B cell (primary cell): ENCODE measurements at regions not wholly inside any gene's neighbourhood (a gene's known extent, or its start where the extent isn't known, plus 50 kb on each side); places are given as distances from the start of the nearest gene placed in this dataset.
"Not testable (repeated sequence)": the region's sequence is repeated elsewhere in the genome, so short reads cannot be mapped to it uniquely, and the experiment has no call there.

ENCODE experiments used
- ATAC-seq: fragments of 200-7000 bp; cut with Tn5 transposase; one replicate; pipeline ENCODE4 v1.10.0; 2021; ENCODE audit warnings: low read depth, mild to moderate bottlenecking, moderate number of reproducible peaks, moderate library complexity
- CTCF ChIA-PET: fragments of 350-600 bp; sonication (Branson Sonifier 250); formaldehyde crosslinking; loops from one replicate; lab custom pipeline; 2021; ENCODE audit warnings: antibody characterized with exemption, inconsistent platforms; lab: Charles Lee
- POLR2A ChIA-PET: fragments of 350-600 bp; sonication (Branson Sonifier 250); formaldehyde crosslinking; loops from one replicate; lab custom pipeline; 2021; ENCODE audit warnings: antibody characterized with exemption; lab: Charles Lee
- DNase-seq: peaks from one replicate; pipeline ENCODE4 v3.0.0; 2013
- H2AFZ ChIP-seq: 2 replicates; pipeline ENCODE4 v1.6.1; 2012; ENCODE audit warnings: mild to moderate bottlenecking, low read depth, low read length; ENCODE audit not compliant: insufficient read depth, poor library complexity, severe bottlenecking
- H3K27ac ChIP-seq, 2 donors: 1 replicate in 1 of 2; 2 replicates in 1 of 2; pipeline ENCODE4 v1.5.1; 2012 to 2013; ENCODE audit warnings: low read length in 2 of 2, mild to moderate bottlenecking in 2 of 2, moderate library complexity in 1 of 2
- H3K27me3 ChIP-seq, 4 experiments: fragments of 200-600 bp in 1 of 4; sonication (generic) in 1 of 4; replicated peaks in 1 of 4; 1 replicate in 2 of 4; 2 replicates in 2 of 4; pipeline versions ENCODE4 v1.6.1 to v1.7.0; 2013 to 2016; ENCODE audit warnings: low read length in 3 of 4, mild to moderate bottlenecking in 2 of 4, mixed read lengths in 1 of 4, moderate library complexity in 1 of 4; ENCODE audit not compliant: insufficient read depth in 4 of 4, control insufficient read depth in 3 of 4; ENCODE audit errors: control extremely low read depth in 1 of 4
- H3K36me3 ChIP-seq, 2 experiments: replicated peaks in 1 of 2; 1 replicate in 1 of 2; 2 replicates in 1 of 2; pipeline versions ENCODE4 v1.6.1 to v1.7.1; 2013; ENCODE audit warnings: low read length in 1 of 2; ENCODE audit not compliant: insufficient read depth in 2 of 2, control insufficient read depth in 1 of 2; ENCODE audit errors: control extremely low read depth in 1 of 2, extremely low read depth in 1 of 2
- H3K4me1 ChIP-seq, 2 donors: fragments of 200-600 bp in 1 of 2; sonication (generic) in 1 of 2; 1 replicate in 1 of 2; 2 replicates in 1 of 2; pipeline versions ENCODE4 v1.5.1 to v1.6.1; 2013 to 2017; ENCODE audit warnings: low read length in 2 of 2; ENCODE audit not compliant: control insufficient read depth in 2 of 2, insufficient read depth in 2 of 2
- H3K4me2 ChIP-seq: replicated peaks from 2 replicates; pipeline ENCODE3; 2012; ENCODE audit warnings: mild to moderate bottlenecking, low read depth, low read length; ENCODE audit not compliant: poor library complexity, severe bottlenecking
- H3K4me3 ChIP-seq, 5 experiments: fragments of 200-600 bp in 1 of 5; sonication (generic) in 1 of 5; 1 replicate in 3 of 5; 2 replicates in 2 of 5; pipeline versions ENCODE4 v1.5.1 to v1.7.0; 2011 to 2016; ENCODE audit warnings: low read length in 4 of 5, mild to moderate bottlenecking in 4 of 5, low read depth in 2 of 5, control low read depth in 1 of 5, moderate library complexity in 1 of 5; ENCODE audit not compliant: insufficient read depth in 1 of 5; ENCODE audit errors: control extremely low read depth in 1 of 5, extremely low read depth in 1 of 5
- H3K79me2 ChIP-seq: fragments of 200-600 bp; sonication (generic); one replicate; pipeline ENCODE4 v1.6.0; 2016; ENCODE audit warnings: low read length; ENCODE audit not compliant: control insufficient read depth, insufficient read depth
- H3K9ac ChIP-seq: fragments of 200-600 bp; sonication (generic); 2 replicates; pipeline ENCODE4 v1.6.1; 2017; ENCODE audit warnings: mild to moderate bottlenecking, low read length, moderate library complexity
- H3K9me3 ChIP-seq, 3 donors: one replicate each; pipeline versions ENCODE4 v1.6.1 to v1.7.1; 2013; ENCODE audit warnings: low read length in 2 of 3; ENCODE audit not compliant: control insufficient read depth in 2 of 3, insufficient read depth in 1 of 3; ENCODE audit errors: control extremely low read depth in 1 of 3
- H4K20me1 ChIP-seq: 2 replicates; pipeline ENCODE4 v1.6.0; 2012; ENCODE audit warnings: mild to moderate bottlenecking, low read length; ENCODE audit not compliant: insufficient read depth, control insufficient read depth, poor library complexity, severe bottlenecking
- H3K27ac Mint-ChIP-seq: one replicate; pipeline ENCODE4 v1.8.0; 2021; ENCODE audit warnings: mixed read lengths
- H3K27me3 Mint-ChIP-seq: one replicate; pipeline ENCODE4 v1.8.0; 2021; ENCODE audit warnings: mixed read lengths
- H3K4me1 Mint-ChIP-seq: one replicate; pipeline ENCODE4 v1.8.0; 2021; ENCODE audit warnings: mixed read lengths
- H3K4me3 Mint-ChIP-seq: one replicate; pipeline ENCODE4 v1.8.0; 2021; ENCODE audit warnings: mixed read lengths
- H3K9me3 Mint-ChIP-seq: one replicate; pipeline ENCODE4 v1.8.0; 2022; ENCODE audit warnings: mixed read lengths; ENCODE audit not compliant: insufficient read depth
- CTCF ChIP-seq: fragments of 200-600 bp; IDR thresholded peaks from one replicate; pipeline ENCODE4 v1.8.0; 2022; ENCODE audit warnings: antibody characterized with exemption, mild to moderate bottlenecking
- WGBS: methylation state at CpG from one replicate; pipeline ENCODE4 v1.1.5; 2013; ENCODE audit warnings: missing lambda C conversion rate; ENCODE audit not compliant: insufficient coverage; 5-methylcytosine and 5-hydroxymethylcytosine counted together
- intact Hi-C: fragments of 100-400 bp; cut with micrococcal nuclease; formaldehyde crosslinking; loops from one replicate; pipeline ENCODE4 v1.10.0; 2022

DNA sequence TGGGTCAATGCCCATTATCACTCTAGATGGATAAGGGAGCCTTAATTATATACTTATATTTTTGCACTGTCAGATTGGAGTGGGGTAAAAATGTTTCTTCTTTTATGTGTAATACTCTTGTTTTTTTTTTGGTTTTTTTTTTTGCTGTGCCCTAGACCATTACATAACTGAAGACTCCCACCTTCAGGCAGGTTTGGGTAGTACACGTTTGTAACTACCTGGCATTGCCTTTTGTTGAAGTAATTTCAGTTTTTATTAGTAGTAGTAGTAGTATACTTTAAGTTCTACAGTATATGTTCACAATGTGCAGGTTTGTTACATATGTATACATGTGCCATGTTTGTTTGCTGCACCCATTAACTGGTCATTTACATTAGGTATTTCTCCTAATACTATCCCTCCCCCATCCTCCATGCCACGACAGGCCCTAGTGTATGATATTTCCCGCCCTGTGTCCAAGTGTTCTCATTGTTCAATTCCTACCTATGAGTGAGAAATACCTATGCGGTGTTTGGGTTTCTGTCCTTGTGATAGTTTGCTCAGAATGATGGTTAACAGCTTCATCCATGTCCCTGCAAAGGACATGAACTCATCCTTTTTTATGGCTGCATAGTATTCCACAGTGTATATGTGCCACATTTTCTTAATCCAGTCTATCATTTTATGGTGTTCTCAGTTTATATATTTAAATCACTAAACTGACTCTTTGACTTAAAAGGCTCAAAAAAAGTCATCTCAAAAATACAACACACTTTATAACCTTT, 109.2 kb upstream of the FBXO28 start:
- H4K20me1 ChIP-seq, H3K4me3 ChIP-seq, H3K9me3 ChIP-seq, H3K27me3 Mint-ChIP-seq, H3K36me3 ChIP-seq, H3K4me2 ChIP-seq, H2AFZ ChIP-seq, H3K79me2 ChIP-seq, H3K9ac ChIP-seq, POLR2A ChIA-PET, H3K4me1 ChIP-seq, H3K27me3 ChIP-seq, H3K9me3 Mint-ChIP-seq: not testable (repeated sequence)
- no CpG with 5 or more reads among the region's 4 CpGs for WGBS
- H3K27ac ChIP-seq = peak overlapping the region; percentile 17 to 64
- intact Hi-C loops = loop anchor here (2.0 kb wide), 1 partner anchor 306 kb away; no protein-coding TSS in a partner anchor
- Mint-ChIP-seq H3K4me3 (peak overlapping the region; percentile 51), H3K4me1 (peaks cover 11% of the 10 kb centered on the region), H3K27ac (peak overlapping the region; percentile 54)
- peak; percentile 72 for ATAC-seq
- DNase-seq = peak; percentile 79
- CTCF ChIA-PET = interaction anchor here (0.9 to 1.1 kb wide), 2 partner anchors 193 to 230 kb away, joined by 3 to 4 read pairs; no protein-coding TSS in a partner anchor
- peak; percentile 77 for TF ChIP-seq CTCF

- POLR2A ChIA-PET, H3K27me3 Mint-ChIP-seq, H4K20me1 ChIP-seq, CTCF ChIA-PET, H3K9me3 ChIP-seq, H3K9me3 Mint-ChIP-seq, H2AFZ ChIP-seq, H3K4me1 ChIP-seq, H3K4me3 ChIP-seq, H3K9ac ChIP-seq, H3K27me3 ChIP-seq, H3K4me2 ChIP-seq, H3K79me2 ChIP-seq, H3K36me3 ChIP-seq, ATAC-seq: not testable (repeated sequence)
- H3K27ac ChIP-seq = peak overlapping the region; percentile 17 to 64
- WGBS = no CpG with 5 or more reads among the region's 1 CpG
- H3K27ac Mint-ChIP-seq = peak overlapping the region; percentile 54
- H3K4me3 Mint-ChIP-seq = peak overlapping the region; percentile 51
- intact Hi-C loops = loop anchor here (2.0 kb wide), 1 partner anchor 305 kb away; no protein-coding TSS in a partner anchor
- DNase-seq = peak; percentile 33
- H3K4me1 Mint-ChIP-seq = peaks cover 16% of the 10 kb centered on the region
These were observed 110.0 kb upstream of the FBXO28 start for GRCh38 chr1:224003896-224004295.

DNA sequence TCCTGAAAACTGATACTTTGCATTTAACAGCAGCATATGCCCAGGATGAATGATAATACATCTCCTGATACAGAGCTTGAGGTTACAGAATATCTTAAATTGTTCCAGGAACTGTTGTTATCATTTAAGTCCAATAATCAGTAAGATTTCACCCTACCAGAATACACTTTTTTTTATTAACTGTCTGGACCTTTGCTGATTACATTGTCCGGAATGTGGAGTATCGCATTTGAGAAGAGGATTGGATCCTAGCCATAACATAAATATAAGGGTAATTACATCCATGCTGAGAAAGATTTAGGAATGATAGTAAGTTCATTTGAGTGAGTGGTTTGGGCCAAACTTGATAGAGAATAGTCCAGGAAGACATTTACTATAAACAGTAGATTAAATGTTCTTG, 112.2 kb upstream of the FBXO28 start:
- H3K27me3 Mint-ChIP-seq, H3K9ac ChIP-seq, H3K36me3 ChIP-seq, H3K4me3 Mint-ChIP-seq, POLR2A ChIA-PET, H3K27me3 ChIP-seq, H3K79me2 ChIP-seq, H3K9me3 Mint-ChIP-seq, H3K27ac ChIP-seq, H2AFZ ChIP-seq, H3K9me3 ChIP-seq, H3K4me3 ChIP-seq, H3K27ac Mint-ChIP-seq, ATAC-seq, intact Hi-C loops, H3K4me2 ChIP-seq, H4K20me1 ChIP-seq, DNase-seq, CTCF ChIA-PET: not testable (repeated sequence)
- peaks cover 22% of the 10 kb centered on the region for H3K4me1 Mint-ChIP-seq
- H3K4me1 ChIP-seq = peaks cover 6 to 10% of the 10 kb centered on the region in 2 donors
- no CpG with 5 or more reads among the region's 2 CpGs for WGBS
